ENCODE measurements at regions not wholly inside any gene's neighbourhood (a gene's known extent, or its start where the extent isn't known, plus 50 kb on each side); places are given as distances from the start of the nearest gene placed in this dataset.

DNA sequence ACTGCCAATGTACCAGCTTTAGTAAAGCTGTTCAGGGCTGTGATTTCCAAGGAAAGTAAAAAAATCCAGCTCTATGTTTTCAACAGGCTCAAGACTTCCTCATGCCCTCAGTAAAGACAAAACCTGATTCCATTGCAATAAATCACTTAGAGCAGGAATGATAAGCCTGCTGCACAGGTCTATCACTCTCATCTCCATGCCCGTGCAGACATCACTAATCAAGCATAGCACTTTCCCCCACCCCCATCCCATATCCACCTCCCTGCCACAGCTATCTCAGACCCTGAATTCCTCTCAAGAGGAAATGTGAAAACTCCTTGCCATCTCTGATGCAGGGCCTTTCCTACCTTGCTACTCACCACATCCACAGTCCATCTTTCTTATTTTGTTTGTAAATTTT lies 554.9 kb downstream of the MAFB start:
- no peak for DNase-seq

DNA sequence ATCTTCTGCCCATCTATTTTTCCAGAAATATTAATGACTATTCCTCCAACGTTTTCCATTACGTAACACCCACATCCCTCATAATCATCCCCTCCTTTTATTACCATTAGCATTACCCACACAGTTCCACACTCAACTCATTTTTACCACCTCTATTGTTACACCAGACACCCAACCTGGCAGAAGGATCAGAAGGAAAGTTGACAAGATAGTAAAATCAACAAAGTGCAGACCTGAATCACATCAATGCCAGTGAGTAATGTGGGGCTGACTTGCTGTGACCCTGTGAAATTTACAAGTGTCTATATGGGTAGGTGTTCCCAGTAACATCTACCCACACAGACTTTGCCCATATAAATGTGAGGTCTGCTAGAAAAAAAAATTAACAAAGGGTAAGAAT lies 568.2 kb downstream of the MAFB start:
- no peak for DNase-seq

DNA sequence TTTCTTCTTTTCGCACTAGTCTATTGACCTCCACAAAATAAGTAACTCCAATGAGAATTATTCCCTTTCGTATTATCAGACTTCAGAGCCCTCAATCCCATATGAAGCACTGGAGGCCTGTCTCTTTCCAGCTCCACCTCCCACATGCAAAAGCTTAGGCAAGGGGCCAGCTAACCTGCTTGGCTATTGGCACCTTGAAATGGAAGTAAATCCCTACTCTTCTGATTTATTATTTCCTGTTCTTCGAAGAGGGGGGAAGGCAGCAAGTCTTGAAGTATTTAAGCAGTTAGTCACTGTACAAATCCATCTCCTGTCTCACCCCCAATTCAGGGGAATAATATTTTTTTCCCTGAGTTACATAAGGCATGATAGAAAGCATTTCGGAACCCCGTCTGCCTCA lies 577.8 kb downstream of the MAFB start:
- DNase-seq, result no peak

DNA sequence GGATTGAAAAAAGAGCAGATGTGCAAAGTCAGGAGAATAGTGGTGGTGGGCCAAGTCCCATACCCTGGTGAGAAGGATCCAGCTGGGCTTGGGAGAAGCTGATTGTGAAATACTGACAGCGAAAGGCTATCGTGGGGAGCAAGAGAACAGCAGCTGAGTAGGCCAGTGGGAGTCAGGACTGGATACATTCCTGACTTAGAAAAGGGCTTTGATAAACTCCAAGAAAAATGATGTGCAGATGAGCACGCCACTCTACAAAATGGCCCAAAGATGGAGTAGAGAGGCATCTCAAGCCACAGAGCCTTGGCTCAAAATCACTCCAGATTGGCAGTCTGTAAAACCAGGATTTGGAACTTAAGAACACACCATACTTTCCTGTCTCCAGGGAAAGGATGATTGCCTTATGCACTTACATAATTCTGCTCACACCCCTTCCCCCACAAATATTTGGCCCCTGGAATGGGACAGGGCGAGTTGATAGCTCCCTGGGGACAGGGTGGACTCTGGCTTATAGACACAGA lies 578.7 kb downstream of the MAFB start:
- peak; percentile 43 for DNase-seq

DNA sequence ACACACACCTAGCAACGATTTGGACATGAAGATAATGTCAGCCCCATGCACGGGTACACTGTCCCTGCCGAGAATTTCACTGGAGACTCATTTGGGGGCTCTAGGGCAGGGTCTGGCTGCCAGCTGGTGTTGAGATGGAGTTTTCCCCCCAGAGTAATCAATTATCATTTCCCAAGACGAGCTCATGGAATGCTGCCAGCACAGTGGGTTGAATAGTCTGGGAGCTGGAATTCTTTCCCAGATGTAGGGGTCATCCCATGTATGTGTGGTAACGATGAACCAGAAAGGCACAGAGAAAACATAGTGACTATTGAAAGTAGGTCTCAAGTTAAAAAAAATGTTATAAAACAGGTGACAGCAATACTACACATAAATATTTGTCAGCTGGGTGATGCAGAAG lies 579.9 kb downstream of the MAFB start:
- peak; percentile 55 for DNase-seq

DNA sequence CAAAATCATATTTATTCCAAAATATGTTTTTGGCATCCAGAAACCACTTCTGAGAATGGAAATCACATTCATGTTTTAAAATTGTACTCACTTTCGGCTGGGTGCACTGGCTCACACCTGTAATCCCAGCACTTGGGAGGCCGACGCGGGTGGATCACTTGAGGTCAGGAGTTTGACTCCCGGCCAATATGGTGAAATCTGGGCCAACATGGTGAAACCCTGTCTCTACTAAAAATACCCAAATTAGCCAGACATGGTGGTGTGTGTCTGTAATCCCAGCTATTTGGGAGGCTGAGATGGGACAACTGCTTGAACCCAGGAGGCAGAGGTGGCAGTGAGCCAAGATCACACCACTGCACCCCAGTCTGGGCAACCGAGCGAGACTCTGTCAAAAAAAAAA lies 580.7 kb downstream of the MAFB start:
- no peak for DNase-seq

DNA sequence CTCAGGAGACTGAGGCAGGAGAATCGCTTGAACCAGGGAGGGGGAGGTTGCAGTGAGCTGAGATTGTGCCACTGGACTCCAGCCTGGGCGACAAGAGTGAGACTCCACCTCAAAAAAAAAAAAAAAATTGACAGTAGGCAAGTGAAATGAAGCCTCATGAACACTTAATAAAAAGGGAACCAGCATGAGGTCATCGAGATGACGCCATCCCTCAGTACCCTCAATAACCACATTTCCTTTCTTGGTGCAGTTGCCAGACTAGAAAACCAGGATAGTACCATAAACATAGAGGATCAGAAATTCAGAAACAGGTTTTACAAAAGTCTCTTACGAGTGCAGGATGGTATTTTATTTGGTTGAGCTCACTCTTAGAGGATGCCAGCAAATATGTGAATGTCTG lies 584.1 kb downstream of the MAFB start:
- no peak for DNase-seq

DNA sequence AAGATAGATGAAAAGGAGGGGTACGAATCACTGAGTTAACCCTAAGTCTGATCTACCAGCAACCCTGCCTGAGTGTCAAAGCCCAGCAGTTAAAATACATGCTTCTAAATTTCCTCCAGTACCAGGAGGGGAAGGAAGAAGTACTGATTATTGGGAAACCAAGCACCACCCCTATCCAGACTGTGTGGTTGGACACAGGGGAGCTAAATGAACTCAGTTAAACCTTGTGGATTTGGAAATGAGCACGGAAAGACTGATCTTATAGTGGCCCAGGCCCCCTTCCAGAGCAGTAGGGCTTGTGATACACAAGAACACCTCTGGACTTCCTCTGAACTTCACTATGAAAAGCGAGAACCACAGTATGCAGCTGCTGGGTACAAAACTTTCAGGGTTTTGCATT lies 585.6 kb downstream of the MAFB start:
- DNase-seq, result no peak

DNA sequence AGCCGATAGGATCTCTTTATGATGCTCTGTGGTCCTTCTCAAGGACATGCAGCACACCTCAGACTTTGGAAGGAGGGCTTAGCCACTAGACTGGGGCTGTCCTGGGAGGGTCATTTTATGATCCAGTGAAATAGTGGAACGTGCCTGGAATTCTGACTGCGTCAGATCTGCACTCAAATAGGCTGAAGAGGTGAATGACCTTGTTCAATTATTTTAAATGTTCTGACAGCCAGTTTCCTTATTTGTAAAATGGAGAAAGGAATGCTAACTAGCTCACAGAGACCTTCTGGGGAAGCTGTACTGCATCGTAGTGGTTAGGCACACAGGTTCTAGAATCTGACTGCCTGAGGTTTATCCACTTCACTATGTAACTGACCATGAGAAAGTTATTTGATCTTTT lies 587.5 kb downstream of the MAFB start:
- no peak for DNase-seq

DNA sequence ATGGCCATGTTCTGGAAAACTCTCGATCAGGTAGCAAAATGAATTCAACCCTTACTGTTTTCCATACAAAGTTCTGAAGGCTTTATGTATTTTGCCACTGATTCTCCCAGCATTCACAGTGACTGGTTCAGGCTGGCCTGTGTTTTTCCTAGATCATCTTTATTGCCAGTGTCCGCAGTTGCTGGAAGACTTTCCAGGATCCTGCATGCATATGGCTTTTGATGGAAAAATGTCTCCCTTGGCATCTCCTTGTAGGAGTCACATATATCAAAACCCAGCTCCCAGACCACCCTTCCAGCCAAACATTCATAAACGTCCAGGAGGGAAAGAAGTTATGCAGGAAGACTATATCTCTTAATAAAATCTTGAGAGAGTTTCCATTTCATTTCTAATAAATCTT lies 588.8 kb downstream of the MAFB start:
- DNase-seq, result no peak

DNA sequence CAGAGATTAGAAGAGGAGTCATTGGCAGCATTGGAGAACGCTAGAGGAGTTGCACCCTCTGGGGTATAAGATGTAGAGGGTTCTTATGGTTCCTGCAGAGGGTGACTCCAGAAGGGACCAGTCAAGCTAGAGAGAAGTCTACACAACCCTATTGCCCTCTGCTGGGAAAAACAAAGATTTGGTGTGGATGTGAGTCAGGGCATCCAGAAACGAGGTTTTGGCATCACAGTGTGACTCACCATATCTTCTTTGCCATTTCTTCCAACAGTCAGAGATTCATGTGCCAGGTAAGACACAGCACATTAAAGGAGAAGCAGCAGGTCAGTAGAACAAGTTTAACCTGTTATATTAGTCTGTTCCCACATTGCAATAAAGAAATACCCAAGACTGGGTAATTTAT lies 598.8 kb downstream of the MAFB start:
- DNase-seq, result peak; percentile 36

DNA sequence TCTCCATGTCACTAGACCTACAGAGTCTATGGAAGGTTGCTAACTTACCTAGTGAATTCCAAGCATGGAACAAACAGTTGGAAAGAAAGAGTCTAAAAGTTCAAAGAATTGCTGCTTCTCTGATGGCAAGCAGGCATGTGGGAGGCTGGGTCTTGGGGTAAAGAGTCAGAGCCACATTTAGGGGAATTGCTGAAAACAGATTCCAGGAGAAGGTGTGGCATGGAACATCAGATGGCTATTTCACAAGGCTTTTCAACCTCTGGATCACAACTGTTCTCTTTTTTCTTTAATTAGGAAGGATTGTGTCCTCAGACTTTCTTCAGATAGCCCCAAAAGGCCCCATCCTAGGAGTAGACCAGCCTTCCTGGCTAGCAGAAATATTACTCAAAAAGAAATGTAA lies 601.5 kb downstream of the MAFB start:
- no peak for DNase-seq

DNA sequence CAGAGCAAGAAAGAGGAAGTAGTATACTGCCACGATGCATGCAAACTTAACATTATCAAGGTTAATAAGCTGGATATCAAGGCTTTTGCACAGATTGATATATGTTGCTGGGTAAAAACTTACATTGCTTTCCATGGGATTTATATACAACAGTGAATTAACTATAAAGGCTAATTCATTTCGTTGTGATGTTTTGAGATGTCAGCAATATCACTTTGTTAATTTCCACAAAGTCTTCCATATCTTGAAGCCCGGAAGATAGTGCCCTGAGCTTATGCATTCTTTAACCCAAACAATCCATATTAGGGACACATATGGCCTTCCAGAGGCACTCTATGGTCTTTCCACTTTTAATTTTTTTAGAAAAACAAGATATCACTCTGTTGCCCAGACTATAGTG lies 603.5 kb downstream of the MAFB start:
- DNase-seq, result no peak

DNA sequence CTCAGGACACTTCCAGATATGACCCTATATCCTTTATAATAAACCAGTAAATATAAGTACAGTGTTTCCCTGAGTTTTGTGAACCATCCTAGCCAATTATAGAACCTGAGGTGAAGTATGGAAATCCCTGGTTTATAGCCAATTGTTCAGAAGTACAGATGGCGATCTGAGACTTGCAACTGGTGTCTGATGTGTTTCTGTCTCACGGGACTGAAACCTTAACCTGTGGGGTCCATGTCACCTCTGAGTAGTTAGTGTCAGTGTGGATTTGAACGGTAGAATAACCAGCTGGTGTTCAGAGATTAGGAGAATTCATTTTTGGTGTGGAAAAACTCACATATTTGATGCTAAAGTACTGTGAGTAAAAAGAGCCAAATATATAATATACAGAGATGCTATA lies 606.6 kb downstream of the MAFB start:
- DNase-seq, result no peak

DNA sequence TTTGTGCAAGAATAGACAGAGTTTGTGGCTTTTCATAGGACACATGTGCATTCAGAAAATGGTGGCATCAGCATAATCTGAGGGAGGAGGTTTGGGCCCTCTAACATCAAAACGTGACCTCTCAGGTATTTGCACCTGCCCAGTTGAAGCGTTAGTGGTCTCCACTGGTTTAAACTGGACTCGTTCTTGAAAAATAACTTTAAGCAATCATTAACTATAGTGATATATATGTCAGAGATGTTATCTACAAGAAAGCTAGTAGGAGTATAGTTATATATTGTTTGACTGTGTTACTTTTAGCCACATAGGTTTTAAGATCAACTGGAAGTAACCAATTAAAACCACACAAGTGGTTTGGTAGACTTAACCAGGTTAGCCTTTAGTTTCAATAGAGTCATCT lies 607.4 kb downstream of the MAFB start:
- no peak for DNase-seq

DNA sequence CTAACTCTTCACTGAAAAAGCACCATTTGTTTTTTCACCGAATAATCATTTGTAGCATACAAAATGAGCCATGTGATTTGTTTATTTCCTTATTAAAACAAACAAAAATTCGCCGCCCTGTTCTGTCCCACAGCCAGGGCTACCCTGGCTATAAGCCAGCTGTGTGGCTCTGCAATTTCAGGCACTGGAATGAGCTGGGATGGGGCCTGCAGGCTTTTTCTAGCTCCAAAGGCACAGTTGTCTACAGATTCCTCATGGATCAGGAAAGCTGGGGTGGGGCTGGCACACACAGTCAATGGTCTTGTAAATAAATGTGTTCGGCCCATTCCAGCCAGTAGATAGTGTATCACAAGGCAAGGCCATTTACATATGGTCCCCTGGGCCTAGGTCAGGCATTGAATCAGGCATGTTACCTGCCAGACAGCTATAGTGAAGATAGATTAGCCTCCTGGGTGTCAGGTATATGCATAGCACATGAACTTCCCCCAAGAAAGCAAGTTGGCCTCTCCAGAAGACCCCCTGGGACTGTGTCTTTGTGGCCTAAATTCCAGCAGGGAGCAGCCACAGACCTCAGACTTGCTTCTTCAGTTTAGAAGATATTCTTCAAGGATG lies 608.9 kb downstream of the MAFB start:
- DNase-seq, result no peak

DNA sequence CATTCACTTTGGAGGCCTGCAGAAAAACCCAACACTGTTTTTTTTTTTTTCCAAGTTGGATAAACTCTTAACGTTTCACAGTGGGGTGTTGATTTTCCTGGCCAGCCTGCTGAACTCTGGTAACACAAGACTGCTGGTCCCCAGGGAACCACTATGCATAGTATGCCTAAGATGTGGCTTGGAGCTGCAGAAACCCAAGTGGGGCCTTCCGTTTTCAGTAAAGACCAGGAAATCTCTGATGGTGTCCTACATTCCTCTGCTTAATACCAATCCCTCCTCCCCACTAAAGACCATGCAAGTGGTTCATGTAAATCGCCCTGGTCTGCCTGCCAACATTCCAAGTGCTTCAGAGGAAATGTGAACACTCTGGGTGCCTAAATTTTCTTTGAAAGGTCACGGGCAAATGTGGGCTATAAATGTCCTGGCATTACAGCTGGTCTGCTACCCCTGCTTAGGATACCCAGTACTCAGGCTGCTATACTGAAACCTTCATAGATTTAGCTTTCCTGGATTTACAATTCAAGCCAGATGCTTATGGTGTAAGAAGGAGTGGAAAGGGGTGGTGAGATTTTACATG lies 615.4 kb downstream of the MAFB start:
- DNase-seq, result peak; percentile 96

DNA sequence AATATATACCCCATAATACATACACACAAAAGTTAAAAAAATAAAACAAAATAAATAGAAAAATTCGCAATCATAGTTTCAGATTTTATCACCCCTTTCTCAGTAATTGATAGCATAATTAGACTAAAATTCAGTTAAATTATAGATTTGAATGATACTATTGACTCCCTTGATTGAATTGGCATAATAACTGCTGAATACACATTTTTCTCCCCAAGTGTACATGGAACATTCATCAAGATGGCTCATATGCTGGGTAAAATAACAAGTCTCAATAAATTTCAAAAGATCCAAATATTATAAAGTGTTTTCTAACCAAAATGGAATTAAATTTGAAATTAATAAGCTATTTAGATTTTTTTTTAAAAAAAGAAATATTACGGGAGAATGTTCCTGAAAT lies 616.1 kb downstream of the MAFB start:
- no peak for DNase-seq

DNA sequence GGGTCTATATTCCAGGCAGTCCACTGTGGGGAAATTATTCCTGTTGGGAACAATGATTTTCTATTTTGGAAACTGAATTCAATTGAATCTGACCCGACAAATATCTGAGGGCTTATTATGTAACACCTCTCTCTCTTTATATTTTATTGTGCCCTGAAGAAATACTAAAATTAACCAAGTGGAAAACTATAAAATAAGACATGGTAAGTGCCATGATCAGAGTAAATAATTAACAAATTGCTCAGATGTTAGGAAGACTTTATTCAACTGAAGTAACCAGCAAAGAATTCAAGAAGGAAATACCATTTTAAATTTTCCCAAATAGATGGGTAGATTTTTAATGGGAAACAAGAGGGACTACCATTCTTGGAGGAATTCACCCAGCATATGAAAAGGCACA lies 632.9 kb downstream of the MAFB start:
- DNase-seq, result no peak

DNA sequence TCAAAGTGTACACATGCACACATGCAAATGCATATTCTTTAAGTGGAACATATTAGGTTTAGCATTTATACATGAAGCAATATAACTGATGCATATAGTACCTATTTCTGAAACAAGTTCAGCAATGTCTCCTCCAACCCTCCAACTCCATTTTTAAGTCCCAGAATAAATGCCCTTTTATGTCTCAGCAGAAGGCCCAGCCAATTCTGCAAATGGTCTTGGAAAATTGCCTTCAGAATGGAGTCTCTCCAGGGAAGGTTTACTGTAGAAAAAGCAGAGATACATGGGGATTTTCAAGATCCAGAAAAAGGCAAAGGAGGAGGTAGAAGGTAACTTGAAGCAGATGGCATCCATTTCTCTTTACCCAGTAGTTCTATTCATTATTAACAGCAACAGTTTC lies 633.3 kb downstream of the MAFB start:
- no peak for DNase-seq

DNA sequence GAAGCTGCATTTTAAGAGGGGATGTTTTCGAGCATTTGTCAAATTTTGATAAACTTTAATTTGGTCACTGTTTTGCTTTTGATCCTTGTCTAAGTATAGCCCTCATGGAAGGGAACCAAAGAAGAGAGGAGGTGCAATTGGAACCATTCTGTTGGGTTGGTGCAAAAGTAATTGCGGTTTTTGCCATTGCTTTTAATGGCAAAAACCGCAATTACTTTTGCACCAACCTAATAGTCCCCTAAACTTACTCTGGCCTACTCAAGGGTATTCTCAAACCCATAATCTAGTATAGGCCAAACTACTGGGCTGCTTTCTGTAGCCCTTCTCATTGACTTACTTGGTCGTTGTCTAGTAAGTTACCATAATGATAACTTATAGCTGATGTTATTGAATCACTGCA lies 634.7 kb downstream of the MAFB start:
- no peak for DNase-seq

DNA sequence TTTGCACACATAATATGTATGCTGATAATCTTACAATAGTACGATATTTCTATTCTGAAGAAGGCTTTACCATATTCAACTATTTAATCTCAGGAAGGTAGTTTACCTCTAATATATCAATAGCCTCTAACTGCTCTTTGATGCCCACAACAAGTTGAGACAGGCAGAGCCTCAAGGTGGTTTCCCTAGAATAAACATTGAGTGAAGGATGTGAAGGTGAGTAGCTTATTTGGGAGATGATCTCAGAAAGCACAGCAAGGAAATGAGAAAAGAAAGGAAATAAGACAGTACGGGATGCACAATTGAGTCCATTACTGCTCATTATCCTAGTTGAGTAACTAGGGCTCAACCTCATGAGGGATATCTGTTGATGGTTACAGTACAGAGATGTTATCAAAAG lies 638.4 kb downstream of the MAFB start:
- DNase-seq, result no peak

DNA sequence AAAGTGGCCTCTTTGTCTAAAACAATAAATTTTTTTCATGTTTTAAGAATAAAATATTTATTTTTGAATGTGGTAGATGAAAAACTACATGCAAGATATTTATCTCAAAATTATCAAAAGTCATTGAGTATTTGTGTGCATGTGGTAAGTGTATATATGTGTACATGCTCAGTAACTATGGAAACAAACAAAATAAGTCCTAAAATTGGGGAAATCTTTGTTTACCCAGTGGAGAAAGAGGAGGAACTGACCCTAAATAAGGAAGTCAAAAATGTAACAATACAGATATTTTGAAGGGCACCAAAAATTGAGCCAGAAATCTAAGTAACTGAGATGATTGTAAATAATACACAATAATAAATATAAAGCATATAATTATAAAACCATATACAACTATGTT lies 639.2 kb downstream of the MAFB start:
- no peak for DNase-seq

DNA sequence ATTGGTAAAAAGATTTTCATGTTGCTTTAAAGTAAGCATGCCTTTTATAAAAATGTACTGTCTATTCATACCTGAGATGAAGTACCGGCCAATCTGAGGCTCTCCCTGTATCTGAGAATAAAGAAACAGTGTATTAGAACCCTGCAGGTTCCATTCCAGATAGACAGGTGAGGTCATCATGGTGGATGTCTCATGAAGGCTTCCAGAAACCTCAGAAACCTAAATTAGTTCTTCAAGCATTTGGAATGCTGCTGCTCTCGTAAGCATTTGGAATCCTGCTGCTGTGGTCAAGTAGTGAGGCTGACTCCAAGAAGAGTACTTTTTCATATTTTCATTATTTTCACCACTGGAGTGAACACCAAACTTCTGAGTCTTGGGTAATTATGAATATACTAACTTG lies 642.3 kb downstream of the MAFB start:
- peak; percentile 49 for DNase-seq

DNA sequence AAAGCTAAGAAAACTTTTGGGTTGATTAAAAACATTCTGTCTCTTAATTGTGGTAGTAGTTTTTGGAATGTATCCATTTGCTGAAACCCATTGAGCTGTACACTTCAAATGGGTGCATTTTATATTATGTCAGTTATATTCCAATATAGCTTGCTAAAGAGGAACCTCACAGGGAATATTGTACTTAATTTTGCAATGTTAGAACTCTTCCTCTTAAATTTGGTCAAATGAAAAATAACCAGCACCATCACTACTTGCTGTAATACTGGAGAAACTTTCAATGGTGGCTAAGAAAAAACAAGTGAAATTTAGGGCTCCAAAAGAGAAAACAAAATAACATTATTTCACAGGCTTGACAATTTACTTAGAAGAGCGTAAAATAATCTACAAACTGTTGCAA lies 651.5 kb downstream of the MAFB start:
- DNase-seq, result no peak

Data from fibroblast of skin of scalp (primary cell).